ENCODE measurements at regions not wholly inside any gene's neighbourhood (a gene's known extent, or its start where the extent isn't known, plus 50 kb on each side); places are given as distances from the start of the nearest gene placed in this dataset.
"Not testable (repeated sequence)": the region's sequence is repeated elsewhere in the genome, so short reads cannot be mapped to it uniquely, and the experiment has no call there.

GRCh38 chr7:156401617-156402016 is 239.0 kb upstream of the RNF32 start:
- Mint-ChIP-seq H3K4me3 (no peak overlapping the region), H3K4me1 (no peaks in the 10 kb centered on the region), H3K36me3 (ENCODE audit: low read depth) (no peaks in the 10 kb centered on the region), H3K9me3 (peaks cover 3% of the 10 kb centered on the region), H3K27ac (no peak overlapping the region), H3K27me3 (peaks cover 12% of the 10 kb centered on the region)
- no peak for ATAC-seq (replicated peaks)

GRCh38 chr7:156400046-156400445 is 240.5 kb upstream of the RNF32 start:
- ATAC-seq (replicated peaks) = no peak
- Mint-ChIP-seq H3K4me3 (no peak overlapping the region), H3K4me1 (no peaks in the 10 kb centered on the region), H3K9me3 (peaks cover 3% of the 10 kb centered on the region), H3K36me3 (ENCODE audit: low read depth) (no peaks in the 10 kb centered on the region), H3K27me3 (peaks cover 17% of the 10 kb centered on the region), H3K27ac (no peak overlapping the region)

- Mint-ChIP-seq H3K4me3 (no peak overlapping the region), H3K4me1 (no peaks in the 10 kb centered on the region), H3K36me3 (ENCODE audit: low read depth) (no peaks in the 10 kb centered on the region), H3K27me3 (peaks cover 17% of the 10 kb centered on the region), H3K27ac (no peak overlapping the region), H3K9me3 (no peaks in the 10 kb centered on the region)
- no peak for ATAC-seq (replicated peaks)
Measured at GRCh38 chr7:156397249-156397648, 243.3 kb upstream of the RNF32 start.

GRCh38 chr7:156389116-156389692 is 251.4 kb upstream of the RNF32 start:
- peaks cover 18% of the 10 kb centered on the region for H3K27me3 Mint-ChIP-seq
- ATAC-seq (replicated peaks) = no peak
- no peak overlapping the region for H3K27ac Mint-ChIP-seq
- no peaks in the 10 kb centered on the region for H3K36me3 Mint-ChIP-seq (ENCODE audit: low read depth)
- peaks cover 7% of the 10 kb centered on the region for H3K9me3 Mint-ChIP-seq
- H3K4me3 Mint-ChIP-seq = no peak overlapping the region
- H3K4me1 Mint-ChIP-seq = no peaks in the 10 kb centered on the region

- ATAC-seq (replicated peaks) = no peak
- H3K4me1 Mint-ChIP-seq = no peaks in the 10 kb centered on the region
- no peak overlapping the region for H3K4me3 Mint-ChIP-seq
- no peak overlapping the region for H3K27ac Mint-ChIP-seq
- H3K27me3 Mint-ChIP-seq = peaks cover 10% of the 10 kb centered on the region
- no peaks in the 10 kb centered on the region for H3K36me3 Mint-ChIP-seq (ENCODE audit: low read depth)
- H3K9me3 Mint-ChIP-seq = no peaks in the 10 kb centered on the region
Measured at GRCh38 chr7:156386097-156386496, 254.5 kb upstream of the RNF32 start.

- H3K27ac Mint-ChIP-seq = no peak overlapping the region
- no peaks in the 10 kb centered on the region for H3K36me3 Mint-ChIP-seq (ENCODE audit: low read depth)
- no peaks in the 10 kb centered on the region for H3K4me1 Mint-ChIP-seq
- ATAC-seq (replicated peaks) = no peak
- H3K27me3 Mint-ChIP-seq = no peaks in the 10 kb centered on the region
- H3K4me3 Mint-ChIP-seq = no peak overlapping the region
- no peaks in the 10 kb centered on the region for H3K9me3 Mint-ChIP-seq
Measured at GRCh38 chr7:156384706-156385105, 255.9 kb upstream of the RNF32 start.

- Mint-ChIP-seq H3K4me3 (no peak overlapping the region), H3K4me1 (no peaks in the 10 kb centered on the region), H3K9me3 (no peaks in the 10 kb centered on the region), H3K36me3 (ENCODE audit: low read depth) (no peaks in the 10 kb centered on the region), H3K27me3 (peaks cover 6% of the 10 kb centered on the region), H3K27ac (no peak overlapping the region)
- no peak for ATAC-seq (replicated peaks)
Measured at GRCh38 chr7:156383526-156383925, 257.0 kb upstream of the RNF32 start.

GRCh38 chr7:156380261-156380660 is 260.3 kb upstream of the RNF32 start:
- Mint-ChIP-seq H3K9me3 (no peaks in the 10 kb centered on the region), H3K4me3 (no peak overlapping the region), H3K36me3 (ENCODE audit: low read depth) (no peaks in the 10 kb centered on the region), H3K4me1 (no peaks in the 10 kb centered on the region), H3K27me3 (peaks cover 17% of the 10 kb centered on the region), H3K27ac (no peak overlapping the region)
- ATAC-seq (replicated peaks) = no peak

GRCh38 chr7:156379324-156380070 is 261.1 kb upstream of the RNF32 start:
- H3K4me1 Mint-ChIP-seq = no peaks in the 10 kb centered on the region
- H3K4me3 Mint-ChIP-seq = no peak overlapping the region
- H3K36me3 Mint-ChIP-seq (ENCODE audit: low read depth) = no peaks in the 10 kb centered on the region
- H3K9me3 Mint-ChIP-seq = no peaks in the 10 kb centered on the region
- H3K27me3 Mint-ChIP-seq = peaks cover 21% of the 10 kb centered on the region
- no peak overlapping the region for H3K27ac Mint-ChIP-seq
- ATAC-seq (replicated peaks) = no peak

- no peaks in the 10 kb centered on the region for H3K9me3 Mint-ChIP-seq
- no peak for ATAC-seq (replicated peaks)
- peaks cover 21% of the 10 kb centered on the region for H3K27me3 Mint-ChIP-seq
- no peaks in the 10 kb centered on the region for H3K4me1 Mint-ChIP-seq
- no peak overlapping the region for H3K4me3 Mint-ChIP-seq
- H3K36me3 Mint-ChIP-seq (ENCODE audit: low read depth) = no peaks in the 10 kb centered on the region
- H3K27ac Mint-ChIP-seq = no peak overlapping the region
Measured at GRCh38 chr7:156378806-156379205, 261.8 kb upstream of the RNF32 start.

- no peak overlapping the region for H3K27ac Mint-ChIP-seq
- no peaks in the 10 kb centered on the region for H3K4me1 Mint-ChIP-seq
- peaks cover 21% of the 10 kb centered on the region for H3K27me3 Mint-ChIP-seq
- no peak for ATAC-seq (replicated peaks)
- no peak overlapping the region for H3K4me3 Mint-ChIP-seq
- peaks cover 7% of the 10 kb centered on the region for H3K9me3 Mint-ChIP-seq
- no peaks in the 10 kb centered on the region for H3K36me3 Mint-ChIP-seq (ENCODE audit: low read depth)
Measured at GRCh38 chr7:156376317-156376716, 264.3 kb upstream of the RNF32 start.

GRCh38 chr7:156374335-156374734 is 266.2 kb upstream of the RNF32 start:
- Mint-ChIP-seq H3K4me3 (no peak overlapping the region), H3K4me1 (peaks cover 2% of the 10 kb centered on the region), H3K9me3 (peaks cover 19% of the 10 kb centered on the region), H3K27me3 (peaks cover 18% of the 10 kb centered on the region), H3K36me3 (ENCODE audit: low read depth) (no peaks in the 10 kb centered on the region), H3K27ac (no peak overlapping the region)
- ATAC-seq (replicated peaks) = no peak

GRCh38 chr7:156369929-156370328 is 270.6 kb upstream of the RNF32 start:
- not testable (repeated sequence) for H3K4me3 Mint-ChIP-seq; H3K36me3 Mint-ChIP-seq (ENCODE audit: low read depth); H3K27me3 Mint-ChIP-seq; ATAC-seq (replicated peaks); H3K4me1 Mint-ChIP-seq; H3K27ac Mint-ChIP-seq
- H3K9me3 Mint-ChIP-seq = peaks cover 19% of the 10 kb centered on the region

GRCh38 chr7:156368053-156368843 is 272.3 kb upstream of the RNF32 start:
- Mint-ChIP-seq H3K9me3 (peaks cover 19% of the 10 kb centered on the region), H3K27me3 (no peaks in the 10 kb centered on the region), H3K36me3 (ENCODE audit: low read depth) (no peaks in the 10 kb centered on the region), H3K4me1 (peaks cover 6% of the 10 kb centered on the region), H3K27ac (no peak overlapping the region), H3K4me3 (no peak overlapping the region)
- ATAC-seq (replicated peaks) = no peak

- no peak for ATAC-seq (replicated peaks)
- no peaks in the 10 kb centered on the region for H3K27me3 Mint-ChIP-seq
- no peak overlapping the region for H3K4me3 Mint-ChIP-seq
- H3K9me3 Mint-ChIP-seq = no peaks in the 10 kb centered on the region
- H3K27ac Mint-ChIP-seq = no peak overlapping the region
- no peaks in the 10 kb centered on the region for H3K36me3 Mint-ChIP-seq (ENCODE audit: low read depth)
- no peaks in the 10 kb centered on the region for H3K4me1 Mint-ChIP-seq
Measured at GRCh38 chr7:156363751-156364150, 276.8 kb upstream of the RNF32 start.

All from activated T-helper 17 cell treated with anti-CD3 and anti-CD28 coated beads, Interleukin-2, amount 50 U/mL, for 72 hours (primary cell).